ENCODE measurements at regions not wholly inside any gene's neighbourhood (a gene's known extent, or its start where the extent isn't known, plus 50 kb on each side); places are given as distances from the start of the nearest gene placed in this dataset.

- no peak for TF ChIP-seq CTCF (IDR thresholded peaks at IDR 0.05; ENCODE audit: insufficient read depth, low read length, severe bottlenecking)
- no peaks in the 10 kb centered on the region for H3K27me3 ChIP-seq (ENCODE audit: control insufficient read depth, insufficient read depth, low read length)
- no peak for DNase-seq (ENCODE audit: low read depth)
- FAIRE-seq: no peak
- no peak overlapping the region for H3K4me3 ChIP-seq (ENCODE audit: low read depth, low read length)
- H3K36me3 ChIP-seq (ENCODE audit: control insufficient read depth, insufficient read depth, low read length): no peaks in the 10 kb centered on the region
These were observed 329.8 kb downstream of the KLF5 start for GRCh38 chr13:73388586-73388985.

GRCh38 chr13:73387318-73387717 lies 328.5 kb downstream of the KLF5 start:
- H3K27me3 ChIP-seq (ENCODE audit: control insufficient read depth, insufficient read depth, low read length): no peaks in the 10 kb centered on the region
- H3K4me3 ChIP-seq (ENCODE audit: low read depth, low read length): no peak overlapping the region
- DNase-seq (ENCODE audit: low read depth) (no peak), FAIRE-seq (no peak)
- TF ChIP-seq CTCF (IDR thresholded peaks at IDR 0.05; ENCODE audit: insufficient read depth, low read length, severe bottlenecking): no peak
- H3K36me3 ChIP-seq (ENCODE audit: control insufficient read depth, insufficient read depth, low read length): no peaks in the 10 kb centered on the region

GRCh38 chr13:73385848-73386247 lies 327.0 kb downstream of the KLF5 start:
- DNase-seq (ENCODE audit: low read depth): no peak
- TF ChIP-seq CTCF (IDR thresholded peaks at IDR 0.05; ENCODE audit: insufficient read depth, low read length, severe bottlenecking): no peak
- no peaks in the 10 kb centered on the region for H3K36me3 ChIP-seq (ENCODE audit: control insufficient read depth, insufficient read depth, low read length)
- FAIRE-seq: no peak
- no peaks in the 10 kb centered on the region for H3K27me3 ChIP-seq (ENCODE audit: control insufficient read depth, insufficient read depth, low read length)
- H3K4me3 ChIP-seq (ENCODE audit: low read depth, low read length): no peak overlapping the region

DNA sequence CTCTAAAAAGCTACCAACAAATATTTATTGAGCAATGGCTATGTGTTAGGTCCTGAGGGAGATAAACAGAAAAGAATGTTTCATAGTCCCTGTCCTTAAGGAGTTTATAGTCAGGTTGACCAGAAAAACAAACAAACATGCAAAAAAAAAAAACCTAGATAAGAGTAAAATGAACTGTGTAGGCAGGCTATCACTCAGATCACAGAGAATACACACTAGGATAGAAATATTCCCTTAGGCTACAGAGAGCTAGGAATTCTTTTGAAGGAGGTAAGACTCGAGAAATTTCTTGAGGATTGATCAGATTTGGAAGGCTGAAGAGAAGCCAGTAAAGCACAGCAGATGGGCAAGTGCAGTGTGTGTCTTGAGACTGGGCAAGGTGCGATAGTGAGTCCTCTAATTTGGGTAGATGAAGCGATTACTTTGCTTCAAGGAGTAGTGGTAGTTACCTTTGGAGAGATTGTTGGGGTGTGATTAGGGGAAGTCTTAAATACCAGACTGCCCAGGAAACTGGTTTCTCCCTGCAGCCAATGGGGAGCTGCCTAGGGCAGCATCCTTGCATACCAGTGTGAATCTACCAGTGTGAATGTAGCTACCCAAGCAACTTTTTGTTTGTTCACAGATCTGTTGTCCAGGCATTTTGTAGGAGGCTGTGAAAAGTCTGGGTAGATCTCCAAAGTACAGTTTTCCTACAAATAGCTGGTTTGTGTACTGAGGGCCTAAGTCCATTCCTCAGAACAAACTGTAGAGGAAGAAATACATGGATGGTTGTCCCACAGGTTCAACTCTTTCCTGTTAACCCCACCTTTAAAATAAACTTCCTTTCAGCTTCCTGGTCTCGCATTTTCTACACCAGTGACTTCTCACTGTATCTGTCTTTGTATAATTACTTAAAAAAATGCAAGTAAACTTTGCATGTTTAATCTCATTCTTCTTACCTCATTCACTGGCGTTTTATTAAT lies 314.1 kb downstream of the KLF5 start:
- H3K36me3 ChIP-seq (ENCODE audit: control insufficient read depth, insufficient read depth, low read length): no peaks in the 10 kb centered on the region
- no peak overlapping the region for H3K4me3 ChIP-seq (ENCODE audit: low read depth, low read length)
- no peaks in the 10 kb centered on the region for H3K27me3 ChIP-seq (ENCODE audit: control insufficient read depth, insufficient read depth, low read length)
- TF ChIP-seq CTCF (IDR thresholded peaks at IDR 0.05; ENCODE audit: insufficient read depth, low read length, severe bottlenecking): no peak
- FAIRE-seq: no peak
- DNase-seq (ENCODE audit: low read depth): no peak

DNA sequence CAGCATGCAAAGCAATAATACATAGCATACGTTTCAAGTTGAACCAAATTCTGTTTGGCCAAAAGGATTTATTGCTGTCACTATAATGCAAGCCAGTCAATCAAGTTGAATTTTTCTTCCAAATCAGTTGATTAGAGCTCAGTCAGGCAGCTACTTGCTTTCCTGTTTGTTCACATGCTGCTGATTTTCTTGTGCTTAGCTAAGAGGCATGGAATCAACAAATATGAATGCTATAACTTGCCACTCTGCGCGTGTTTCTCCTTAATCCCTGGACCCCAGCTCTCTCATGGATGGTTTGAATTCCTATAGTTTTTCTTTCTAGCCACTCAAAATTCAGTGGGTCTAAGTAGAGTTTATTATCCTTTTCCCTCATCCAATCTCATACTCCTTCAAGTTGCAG lies 311.3 kb downstream of the KLF5 start:
- FAIRE-seq (no peak), DNase-seq (ENCODE audit: low read depth) (no peak)
- Histone ChIP-seq H3K4me3 (ENCODE audit: low read depth, low read length) (no peak overlapping the region), H3K27me3 (ENCODE audit: control insufficient read depth, insufficient read depth, low read length) (no peaks in the 10 kb centered on the region), H3K36me3 (ENCODE audit: control insufficient read depth, insufficient read depth, low read length) (no peaks in the 10 kb centered on the region)
- no peak for TF ChIP-seq CTCF (IDR thresholded peaks at IDR 0.05; ENCODE audit: insufficient read depth, low read length, severe bottlenecking)
